ENCODE measurements at regions not wholly inside any gene's neighbourhood (a gene's known extent, or its start where the extent isn't known, plus 50 kb on each side); places are given as distances from the start of the nearest gene placed in this dataset.
"Not testable (repeated sequence)": the region's sequence is repeated elsewhere in the genome, so short reads cannot be mapped to it uniquely, and the experiment has no call there.

GRCh38 chr6:168795611-168796010 is 354.6 kb downstream of the SMOC2 start:
- DNase-seq (ENCODE audit: low read depth in 4 of 4, low spot score in 1 of 4) = not testable (repeated sequence)

- no peak for DNase-seq (ENCODE audit: low read depth in 4 of 4, low spot score in 1 of 4)
These were observed 353.5 kb downstream of the SMOC2 start for GRCh38 chr6:168794491-168794890.

- DNase-seq (ENCODE audit: low read depth in 4 of 4, low spot score in 1 of 4) = no peak
These were observed 352.7 kb downstream of the SMOC2 start for GRCh38 chr6:168793649-168794048.

- DNase-seq (ENCODE audit: low read depth in 4 of 4, low spot score in 1 of 4) = no peak
These were observed 350.9 kb downstream of the SMOC2 start for GRCh38 chr6:168791917-168792316.

GRCh38 chr6:168789699-168790098 is 348.7 kb downstream of the SMOC2 start:
- no peak for DNase-seq (ENCODE audit: low read depth in 4 of 4, low spot score in 1 of 4)

GRCh38 chr6:168785720-168786511 is 344.9 kb downstream of the SMOC2 start:
- no peak for DNase-seq (ENCODE audit: low read depth in 4 of 4, low spot score in 1 of 4)

- no peak for DNase-seq (ENCODE audit: low read depth in 4 of 4, low spot score in 1 of 4)
These were observed 343.4 kb downstream of the SMOC2 start for GRCh38 chr6:168784426-168784825.

- no peak for DNase-seq (ENCODE audit: low read depth in 4 of 4, low spot score in 1 of 4)
These were observed 342.7 kb downstream of the SMOC2 start for GRCh38 chr6:168783720-168784119.

GRCh38 chr6:168782187-168782751 is 341.3 kb downstream of the SMOC2 start:
- DNase-seq (ENCODE audit: low read depth in 4 of 4, low spot score in 1 of 4) = no peak

- DNase-seq (ENCODE audit: low read depth in 4 of 4, low spot score in 1 of 4) = no peak
These were observed 337.2 kb downstream of the SMOC2 start for GRCh38 chr6:168778201-168778600.

- no peak for DNase-seq (ENCODE audit: low read depth in 4 of 4, low spot score in 1 of 4)
These were observed 333.4 kb downstream of the SMOC2 start for GRCh38 chr6:168774381-168774780.

- DNase-seq (ENCODE audit: low read depth in 4 of 4, low spot score in 1 of 4) = no peak
These were observed 332.8 kb downstream of the SMOC2 start for GRCh38 chr6:168773788-168774187.

GRCh38 chr6:168765752-168766151 is 324.8 kb downstream of the SMOC2 start:
- no peak for DNase-seq (ENCODE audit: low read depth in 4 of 4, low spot score in 1 of 4)

GRCh38 chr6:168756009-168756634 is 315.1 kb downstream of the SMOC2 start:
- DNase-seq (ENCODE audit: low read depth in 4 of 4, low spot score in 1 of 4) = no peak

- no peak for DNase-seq (ENCODE audit: low read depth in 4 of 4, low spot score in 1 of 4)
These were observed 305.7 kb downstream of the SMOC2 start for GRCh38 chr6:168746643-168747042.

GRCh38 chr6:168746013-168746412 is 305.0 kb downstream of the SMOC2 start:
- no peak for DNase-seq (ENCODE audit: low read depth in 4 of 4, low spot score in 1 of 4)

- DNase-seq (ENCODE audit: low read depth in 4 of 4, low spot score in 1 of 4) = no peak
These were observed 303.9 kb downstream of the SMOC2 start for GRCh38 chr6:168744861-168745260.

GRCh38 chr6:168741942-168742782 is 301.2 kb downstream of the SMOC2 start:
- DNase-seq (ENCODE audit: low read depth in 4 of 4, low spot score in 1 of 4) = no peak

- DNase-seq (ENCODE audit: low read depth in 4 of 4, low spot score in 1 of 4) = no peak
These were observed 300.3 kb downstream of the SMOC2 start for GRCh38 chr6:168741305-168741704.

GRCh38 chr6:168739381-168739780 is 298.4 kb downstream of the SMOC2 start:
- DNase-seq (ENCODE audit: low read depth in 4 of 4, low spot score in 1 of 4) = no peak

GRCh38 chr6:168737481-168737880 is 296.5 kb downstream of the SMOC2 start:
- DNase-seq (ENCODE audit: low read depth in 4 of 4, low spot score in 1 of 4) = no peak

All from stimulated activated CD4-positive, alpha-beta T cell treated with anti-CD3 and anti-CD28 coated beads, Interleukin-1b, Interleukin-23, amount 100 ng/mL, for 24 hours (primary cell).